ENCODE measurements at regions not wholly inside any gene's neighbourhood (a gene's known extent, or its start where the extent isn't known, plus 50 kb on each side); places are given as distances from the start of the nearest gene placed in this dataset.
A peak's percentile ranks its signal among the peaks of the same experiment; 100 is the strongest.
"Not testable (repeated sequence)": the region's sequence is repeated elsewhere in the genome, so short reads cannot be mapped to it uniquely, and the experiment has no call there.

DNA sequence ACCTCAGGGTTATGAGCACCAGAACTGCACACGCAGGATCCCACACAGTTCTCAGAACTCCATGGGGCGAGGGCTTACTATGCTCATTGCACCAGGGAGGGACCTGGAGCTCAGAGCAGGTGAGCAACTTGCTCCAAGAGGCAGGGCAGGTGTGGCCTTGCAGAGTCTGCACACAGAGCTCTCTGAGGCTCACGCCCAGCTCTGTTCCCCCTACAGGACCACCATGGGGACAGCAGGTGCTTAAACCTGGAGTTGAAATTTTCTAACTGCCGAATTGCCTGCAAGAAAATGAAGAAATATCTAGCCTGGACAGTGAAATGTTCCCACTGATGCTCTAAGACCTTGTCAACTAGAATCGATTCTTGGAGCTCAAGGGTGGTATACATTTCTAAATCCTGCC, 49.9 kb upstream of the MSMB start:
- not testable (repeated sequence) for DNase-seq (ENCODE audit: low spot score)

DNA sequence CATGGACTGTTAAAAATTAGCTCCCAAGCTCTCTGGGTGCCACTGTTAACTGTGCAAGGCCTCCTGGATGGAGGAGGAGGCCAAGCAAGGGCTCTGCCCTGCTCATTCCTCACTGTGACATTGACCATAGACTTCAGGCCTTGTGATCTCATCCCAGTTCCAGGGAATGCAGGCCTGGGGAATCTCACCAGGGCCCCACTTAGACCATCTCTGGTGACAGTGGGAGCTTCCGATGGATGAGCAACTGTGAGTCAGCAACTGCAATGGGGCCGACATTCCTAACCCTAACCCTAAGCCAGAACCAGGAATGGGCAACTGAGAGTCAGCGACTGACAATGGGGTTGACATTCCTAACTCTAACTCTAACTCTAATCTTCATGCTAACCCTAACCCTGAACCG, 50.4 kb upstream of the MSMB start:
- no peak for DNase-seq (ENCODE audit: low spot score)

DNA sequence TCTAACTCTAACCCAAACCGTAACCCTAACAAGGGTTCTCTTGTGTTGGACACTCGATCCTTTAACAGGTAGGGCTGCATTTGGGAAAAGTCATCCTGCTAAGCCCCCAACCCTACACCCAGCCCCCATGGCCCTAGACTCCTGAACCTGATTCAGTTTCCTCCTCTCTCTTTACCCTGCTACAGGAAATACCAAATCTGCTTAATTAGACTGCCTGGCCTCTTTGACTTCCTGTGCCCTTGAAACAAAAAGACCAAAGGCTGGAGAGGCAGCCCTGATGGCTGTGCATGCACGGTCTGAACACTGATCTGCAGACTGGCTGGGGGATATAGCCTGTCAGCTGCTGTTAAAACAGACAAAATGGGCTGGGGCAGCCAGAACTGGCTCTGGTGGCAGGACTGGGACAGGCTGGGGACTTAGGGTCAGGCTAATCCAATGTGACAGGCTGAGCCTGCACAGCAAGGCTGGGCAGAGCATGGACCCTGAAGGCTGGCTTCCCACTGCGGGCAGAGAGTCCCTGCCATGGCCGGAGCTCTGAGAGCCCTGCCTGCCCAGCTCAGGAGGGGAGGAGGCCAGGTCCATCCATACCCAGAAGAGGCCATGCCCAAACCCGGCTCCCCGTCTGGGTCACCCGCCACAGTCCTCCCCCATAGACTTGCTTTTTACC, 51.0 kb upstream of the MSMB start:
- DNase-seq (ENCODE audit: low spot score): no peak

DNA sequence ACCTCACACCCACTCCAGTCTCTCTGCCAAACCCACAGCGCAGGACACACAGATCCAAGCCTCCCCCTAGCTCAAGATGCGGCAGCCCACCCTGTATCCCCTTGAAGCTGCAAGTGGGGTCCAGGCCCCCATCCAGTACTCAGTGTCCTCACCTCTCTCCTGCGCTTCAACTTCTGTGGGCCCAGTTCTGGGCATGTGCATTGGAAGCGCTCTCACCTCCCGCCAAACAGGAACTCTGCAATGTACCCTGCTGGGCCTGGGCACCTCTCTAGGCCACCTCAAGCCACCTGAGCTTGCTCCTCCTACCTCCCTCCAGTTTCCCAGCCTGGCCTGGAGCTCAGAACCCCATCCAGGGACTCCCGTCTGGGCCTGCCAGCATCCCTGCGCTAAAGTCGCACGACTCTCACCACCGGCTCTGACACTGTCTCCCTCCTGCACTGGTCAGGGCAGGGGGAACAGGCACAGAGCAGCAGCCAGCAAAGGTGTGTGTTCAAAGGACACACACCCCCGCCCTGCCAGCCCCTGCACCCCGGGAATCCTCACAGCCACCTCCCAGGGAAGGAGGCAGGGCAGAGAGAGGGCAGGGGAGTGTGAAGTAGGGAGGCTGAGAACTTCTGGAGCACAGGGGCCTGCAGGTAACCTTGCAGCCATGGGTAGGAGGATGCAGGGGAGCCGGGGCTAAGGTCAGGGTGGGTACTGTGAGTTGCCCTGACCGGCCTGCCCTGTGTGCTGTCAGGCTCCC, 51.7 kb upstream of the MSMB start:
- DNase-seq (ENCODE audit: low spot score): no peak

DNA sequence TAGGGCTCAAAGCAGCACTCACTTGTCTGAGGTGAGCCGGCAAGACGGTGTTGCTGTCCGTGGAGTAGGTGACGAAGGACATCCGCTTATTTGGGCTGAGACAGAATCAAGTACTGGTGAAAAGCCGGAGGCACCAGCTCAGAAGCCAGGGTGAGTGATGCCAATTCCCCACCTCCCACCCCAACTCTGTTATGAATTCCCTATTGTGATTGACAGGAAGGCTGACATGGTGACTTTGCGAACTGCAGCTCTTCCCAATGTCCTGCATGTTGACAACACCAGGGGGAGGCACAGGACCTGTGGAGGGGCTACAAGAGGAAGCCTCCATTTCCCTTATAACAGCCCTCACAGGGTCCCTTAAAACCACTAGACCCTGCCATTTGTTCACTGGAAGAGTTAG, 52.3 kb upstream of the MSMB start:
- no peak for DNase-seq (ENCODE audit: low spot score)

DNA sequence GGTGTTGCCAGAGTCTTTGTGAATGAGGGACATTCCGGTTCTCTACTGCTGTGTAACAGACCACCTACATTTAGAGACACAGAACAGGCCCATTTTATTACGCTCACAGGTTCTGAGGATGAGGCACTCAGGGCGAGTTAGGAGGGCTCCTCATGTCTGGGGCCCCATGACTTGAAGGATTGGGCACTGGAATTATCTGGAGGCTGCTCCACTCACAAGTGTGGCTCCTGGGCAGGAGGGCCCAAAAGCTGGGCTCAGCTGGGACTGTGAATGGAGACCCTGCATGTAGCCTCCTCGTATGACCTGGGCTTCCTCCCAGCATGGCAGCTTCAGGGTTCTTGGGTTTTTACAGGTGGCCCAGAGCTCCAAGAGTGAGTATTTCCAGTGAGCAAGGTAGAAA, 52.9 kb upstream of the MSMB start:
- DNase-seq (ENCODE audit: low spot score): not testable (repeated sequence)

DNA sequence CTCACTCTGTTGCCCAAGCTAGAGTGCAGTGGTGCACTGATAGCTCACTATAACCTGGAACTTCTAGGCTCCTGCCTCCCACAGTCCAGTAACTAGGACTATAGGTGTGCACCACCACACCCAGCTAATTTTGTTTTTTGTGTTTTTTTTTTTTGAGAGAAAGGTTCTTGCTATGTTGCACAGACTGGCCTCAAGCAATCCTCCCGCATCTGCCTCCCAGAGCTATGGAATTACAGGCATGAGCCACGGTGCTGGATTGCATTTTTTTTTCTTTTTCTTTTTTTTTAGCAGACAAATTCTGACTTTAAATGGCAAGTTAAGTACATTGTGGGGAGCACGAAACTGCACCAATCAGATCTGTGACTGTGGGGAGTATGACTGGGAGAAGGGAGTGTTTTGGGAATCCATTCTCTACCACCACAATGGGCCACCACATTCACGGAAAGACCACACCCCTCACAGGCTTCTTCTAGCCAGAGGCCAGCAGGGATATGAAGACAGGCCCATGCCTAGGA, 58.1 kb upstream of the MSMB start:
- no peak for DNase-seq (ENCODE audit: low spot score)

DNA sequence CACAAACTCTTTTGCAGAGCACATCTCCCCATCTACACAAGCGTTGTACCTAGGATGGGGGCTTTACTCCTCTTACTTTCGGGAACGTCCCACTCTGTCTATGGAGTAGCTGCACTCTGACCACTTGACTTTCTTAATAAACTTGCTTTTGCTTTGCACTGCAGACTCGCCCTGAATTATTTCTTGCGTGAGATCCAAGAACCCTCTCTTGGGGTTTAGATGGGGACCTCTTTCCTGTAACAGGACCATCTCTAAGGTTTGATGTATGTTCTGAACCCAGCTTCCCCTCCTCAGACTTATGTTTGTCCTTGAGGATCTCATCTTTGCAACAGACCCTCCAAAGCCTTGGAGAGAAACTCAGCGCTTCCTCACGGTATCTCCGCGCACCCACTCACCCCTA, 59.3 kb upstream of the MSMB start:
- DNase-seq (ENCODE audit: low spot score): not testable (repeated sequence)

DNA sequence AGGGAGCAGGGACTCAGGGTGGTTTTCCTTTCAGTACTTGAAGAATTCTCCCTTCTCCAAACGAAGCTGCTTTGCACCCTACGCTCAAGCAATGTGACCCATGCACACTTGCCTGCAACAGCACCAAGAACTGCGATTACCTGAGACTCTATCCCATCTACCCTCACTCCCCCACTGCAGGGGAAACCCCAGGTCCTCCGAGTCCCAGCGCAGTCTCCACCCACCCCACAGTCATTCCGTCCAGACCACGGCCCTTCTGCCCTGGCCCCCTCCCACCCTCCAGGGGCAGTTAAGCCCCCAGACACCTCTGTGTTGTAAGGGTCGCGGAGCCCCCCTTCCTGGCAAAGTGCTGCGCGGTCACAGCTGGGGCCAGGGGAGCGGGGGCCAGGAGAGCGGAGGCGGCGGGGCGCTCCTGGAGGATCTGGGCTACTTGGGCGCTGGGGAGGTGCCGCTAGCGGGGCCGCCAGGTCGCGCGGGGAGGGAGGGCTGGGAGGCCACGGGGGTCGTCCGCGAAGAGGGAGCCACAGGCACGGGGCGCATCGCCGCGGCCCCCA, 59.9 kb upstream of the MSMB start:
- not testable (repeated sequence) for DNase-seq (ENCODE audit: low spot score)

DNA sequence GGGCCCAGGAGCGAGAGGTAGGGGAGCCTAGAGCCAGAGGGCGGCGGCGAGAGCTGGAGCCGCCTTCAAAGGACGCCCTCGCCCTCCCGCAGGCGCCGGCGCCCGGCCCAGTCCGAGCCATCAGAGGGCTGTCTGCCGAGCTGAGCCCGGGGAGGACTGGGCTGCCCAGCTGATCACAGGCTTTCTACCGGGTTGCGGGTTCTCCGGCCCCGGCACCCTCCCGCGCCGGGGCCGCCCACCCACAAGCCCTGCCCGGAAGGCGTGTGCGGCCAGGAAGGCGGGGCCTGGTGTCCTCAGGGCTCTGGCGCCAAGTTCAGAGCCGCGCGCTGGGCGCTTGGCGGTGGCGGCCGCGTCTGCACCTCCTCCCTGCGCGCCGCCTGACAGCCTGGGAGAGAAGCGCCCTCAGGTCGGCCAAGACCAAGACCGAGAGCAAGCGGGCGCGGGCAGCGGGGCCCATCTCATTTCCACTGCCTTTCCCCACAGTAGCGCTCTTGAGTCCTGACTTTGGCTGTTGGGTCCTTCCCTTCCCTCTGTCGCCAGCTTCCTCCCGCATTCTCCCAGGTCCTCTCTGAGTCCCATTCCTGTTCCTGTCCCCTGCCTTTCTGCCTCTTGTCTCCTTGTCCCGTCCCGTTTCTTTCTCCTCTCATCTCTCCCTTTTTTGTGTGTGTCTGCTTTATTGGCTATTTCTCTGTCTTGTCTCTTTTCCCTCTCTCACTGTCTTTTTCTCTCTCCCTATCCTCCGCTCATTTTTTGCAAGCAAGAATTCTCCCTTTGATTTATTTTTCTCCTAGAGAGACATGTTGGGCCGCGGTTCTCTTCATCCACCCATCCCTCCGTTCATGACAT, 60.6 kb upstream of the MSMB start:
- DNase-seq (ENCODE audit: low spot score): peak; percentile 54

DNA sequence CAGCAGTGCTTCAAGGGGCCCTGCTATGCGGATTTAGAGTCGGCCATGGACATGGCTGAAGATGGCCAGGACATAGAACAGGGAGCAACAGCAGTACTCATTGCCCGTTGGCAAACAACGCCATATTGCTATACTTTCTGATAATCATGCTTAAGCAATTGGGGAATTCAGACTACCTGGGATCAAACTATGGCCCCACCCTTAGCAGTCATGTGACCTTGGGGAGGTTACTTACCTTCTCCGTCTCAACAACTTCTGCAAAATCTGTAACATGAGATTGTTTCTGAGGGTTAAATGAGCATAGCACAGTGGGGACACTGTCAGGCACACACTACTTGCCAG, 62.1 kb upstream of the MSMB start:
- DNase-seq (ENCODE audit: low spot score): not testable (repeated sequence)

DNA sequence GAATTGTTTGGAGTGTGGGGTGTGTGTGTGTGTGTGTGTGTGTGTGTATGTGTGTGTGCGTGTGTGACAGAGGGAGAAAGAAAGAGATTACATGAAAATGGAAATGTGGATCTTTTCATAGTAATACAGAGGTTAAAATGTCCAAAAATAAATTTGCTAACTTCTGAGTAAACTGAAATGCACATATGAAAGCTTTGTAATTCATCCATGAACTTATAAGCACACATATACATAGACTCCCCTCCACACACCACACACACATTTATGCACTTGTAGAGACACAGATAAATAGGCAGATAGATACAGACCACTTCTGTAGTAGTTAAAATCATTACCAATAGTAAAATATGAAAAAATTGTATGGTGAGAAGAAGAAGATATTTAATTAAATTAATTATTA, 108.2 kb upstream of the MSMB start:
- not testable (repeated sequence) for DNase-seq (ENCODE audit: low spot score)

DNA sequence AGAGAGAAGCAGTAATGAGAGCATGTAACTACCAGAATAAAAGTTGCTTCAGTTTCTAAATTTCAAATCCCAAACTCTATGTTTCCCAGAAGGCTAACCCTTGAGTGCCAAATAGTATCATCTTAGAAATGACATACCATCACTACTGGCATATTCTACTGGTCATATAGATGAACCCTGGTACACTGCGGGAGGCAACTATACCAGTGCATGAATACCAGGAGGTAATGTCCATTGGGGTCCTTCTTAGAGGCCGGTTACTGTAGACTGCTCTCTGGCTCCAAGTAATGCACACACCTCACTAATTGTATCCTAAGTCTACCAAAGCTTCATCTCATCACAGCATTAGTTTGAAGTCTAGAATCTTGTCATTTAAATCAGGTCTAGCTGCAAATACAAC, 108.6 kb upstream of the MSMB start:
- not testable (repeated sequence) for DNase-seq (ENCODE audit: low spot score)

DNA sequence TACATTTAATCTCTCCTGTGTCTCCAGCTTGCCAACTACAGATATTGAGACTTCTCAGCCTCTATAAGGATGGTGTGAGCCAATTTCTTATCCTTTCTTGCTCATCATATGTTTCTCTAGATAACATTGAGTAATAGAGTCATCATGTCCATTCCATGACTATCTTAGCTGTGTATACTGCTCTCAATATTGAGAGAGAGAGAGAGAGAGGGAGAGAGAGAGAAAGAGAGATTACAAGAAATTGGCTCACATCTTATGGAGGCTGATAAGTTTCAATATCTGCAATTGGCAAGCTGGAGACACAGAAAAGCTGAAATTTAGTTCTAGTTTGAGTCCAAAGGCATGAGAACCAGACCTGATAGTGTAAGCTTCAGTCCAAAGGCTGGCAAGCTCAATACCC, 110.8 kb upstream of the MSMB start:
- not testable (repeated sequence) for DNase-seq (ENCODE audit: low spot score)

DNA sequence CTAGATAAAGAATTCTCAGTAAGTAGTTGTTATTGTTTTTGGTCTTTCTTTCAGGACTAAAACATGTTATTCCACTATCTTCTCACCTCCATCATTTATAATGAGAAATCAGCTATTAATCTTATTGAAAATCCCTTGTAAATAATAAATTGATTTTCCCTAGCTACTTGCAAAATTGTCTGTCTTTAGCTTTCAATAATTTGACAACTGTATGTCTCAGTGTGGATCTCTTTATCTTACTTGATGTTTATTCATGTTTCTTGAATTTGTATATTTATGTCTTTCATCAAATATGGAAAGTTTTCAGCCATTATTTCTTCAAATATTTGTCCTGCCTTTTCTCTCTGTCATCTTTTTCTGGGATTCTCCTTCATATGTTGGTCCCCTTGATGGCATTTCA, 117.1 kb upstream of the ANTXRL start:
- DNase-seq (ENCODE audit: low spot score): no peak

DNA sequence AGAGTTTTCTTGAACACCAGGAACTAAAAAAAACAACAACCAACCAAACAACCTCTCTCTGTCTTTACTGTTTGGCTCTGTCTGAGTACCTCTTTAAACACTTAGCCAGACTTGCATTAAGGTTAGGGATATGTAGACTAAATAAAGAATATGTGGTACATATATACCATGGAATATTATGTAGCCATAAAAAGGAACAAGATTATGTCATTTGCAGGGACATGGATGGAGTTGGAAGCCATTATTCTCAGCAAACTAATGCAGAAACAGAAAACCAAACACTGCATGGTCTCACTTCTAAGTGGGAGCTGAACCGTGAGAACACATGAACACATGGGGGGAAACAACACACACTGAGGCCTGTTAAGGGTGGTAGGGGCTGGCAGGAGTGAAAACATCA, 116.0 kb upstream of the ANTXRL start:
- DNase-seq (ENCODE audit: low spot score): no peak

DNA sequence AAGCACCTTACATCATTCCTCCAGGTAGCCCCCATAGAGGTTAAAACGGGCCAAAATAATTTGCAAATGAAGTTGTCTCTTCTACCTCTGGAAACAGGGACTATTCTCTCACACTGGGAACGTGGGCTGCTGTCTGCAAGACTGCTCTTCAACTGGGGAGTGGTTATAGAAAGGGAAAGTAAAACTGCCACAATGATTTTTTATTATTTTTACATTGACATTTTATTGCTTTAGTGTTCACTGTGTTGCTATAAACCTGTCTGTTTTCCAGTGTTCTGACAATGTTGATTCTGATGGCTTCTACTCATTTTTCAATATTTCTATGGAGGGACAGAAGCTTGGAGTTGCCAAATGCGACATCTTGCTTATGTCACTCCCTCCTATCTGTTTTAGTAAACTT, 115.1 kb upstream of the ANTXRL start:
- no peak for DNase-seq (ENCODE audit: low spot score)

DNA sequence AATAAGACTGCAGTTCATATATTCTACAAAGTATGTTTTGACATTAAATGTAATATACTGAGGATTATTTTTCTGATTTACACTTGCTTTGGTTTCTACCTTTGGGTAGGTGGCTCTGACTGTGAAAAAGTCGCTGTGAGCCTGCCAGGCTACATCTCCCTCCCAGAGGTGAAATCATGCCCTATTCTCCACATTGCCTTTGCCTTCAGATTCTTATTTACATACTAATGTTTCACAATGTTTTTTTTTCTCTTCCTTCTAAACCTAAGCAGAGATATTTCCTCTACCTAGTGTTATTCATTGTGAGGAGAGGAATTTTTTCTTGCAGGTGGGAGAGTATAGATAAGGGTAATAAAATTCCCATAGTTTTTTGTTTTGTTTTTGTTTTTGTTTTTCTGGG, 111.5 kb upstream of the ANTXRL start:
- no peak for DNase-seq (ENCODE audit: low spot score)

DNA sequence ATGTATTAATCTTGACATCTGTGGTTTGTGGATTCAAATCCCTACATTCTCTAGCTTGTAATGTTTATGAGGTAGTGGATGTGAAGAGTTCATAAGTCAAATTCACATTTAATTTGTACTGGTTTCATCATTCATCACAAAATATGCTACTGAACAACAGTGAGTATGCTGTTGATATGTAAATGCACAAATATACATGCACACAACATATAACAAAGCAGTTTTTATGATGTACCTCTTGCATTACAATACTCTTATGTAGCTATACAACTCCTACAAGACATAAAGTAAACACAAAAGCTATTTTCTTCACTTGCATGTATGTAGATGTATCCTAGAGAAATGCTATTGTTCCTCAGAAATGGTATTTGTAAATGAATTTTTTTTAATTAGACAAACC, 111.0 kb upstream of the ANTXRL start:
- no peak for DNase-seq (ENCODE audit: low spot score)

DNA sequence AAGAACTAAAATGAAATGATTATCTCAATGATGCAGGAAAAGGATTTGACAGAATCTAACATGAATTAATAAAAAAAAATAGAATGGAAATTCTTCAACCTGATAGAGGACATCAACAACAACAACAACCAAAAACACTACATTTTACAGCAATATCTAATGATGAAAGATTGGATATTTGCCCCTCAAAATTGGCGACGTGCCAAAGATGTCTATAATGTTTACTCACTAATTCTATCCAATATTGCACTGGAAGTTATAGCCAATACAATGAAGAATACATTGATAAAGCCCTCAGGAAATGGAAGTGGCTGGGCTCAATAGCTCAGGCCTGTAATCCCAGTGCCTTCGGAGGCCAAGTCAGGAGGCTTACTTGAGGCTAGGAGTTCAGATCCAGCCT, 99.4 kb upstream of the ANTXRL start:
- DNase-seq (ENCODE audit: low spot score): not testable (repeated sequence)

DNA sequence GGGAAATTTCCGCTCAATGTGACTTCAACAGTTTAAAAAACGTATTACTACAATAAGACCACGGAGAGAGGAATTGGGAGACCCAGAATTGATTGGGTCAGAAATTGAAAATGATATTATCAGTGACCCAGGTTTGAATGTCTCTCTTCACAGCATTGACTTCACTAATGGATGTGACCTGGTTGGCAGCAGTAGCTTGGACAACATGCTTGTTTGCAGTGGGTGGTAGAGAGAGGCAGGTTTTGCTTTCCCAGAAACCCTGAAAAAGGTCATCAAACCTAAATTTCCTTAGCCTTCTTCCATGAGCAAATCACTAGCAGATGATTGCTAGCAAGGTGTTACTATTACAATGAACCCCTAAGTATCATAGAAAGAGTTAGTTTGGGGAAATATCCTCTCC, 89.7 kb upstream of the ANTXRL start:
- DNase-seq (ENCODE audit: low spot score): no peak

DNA sequence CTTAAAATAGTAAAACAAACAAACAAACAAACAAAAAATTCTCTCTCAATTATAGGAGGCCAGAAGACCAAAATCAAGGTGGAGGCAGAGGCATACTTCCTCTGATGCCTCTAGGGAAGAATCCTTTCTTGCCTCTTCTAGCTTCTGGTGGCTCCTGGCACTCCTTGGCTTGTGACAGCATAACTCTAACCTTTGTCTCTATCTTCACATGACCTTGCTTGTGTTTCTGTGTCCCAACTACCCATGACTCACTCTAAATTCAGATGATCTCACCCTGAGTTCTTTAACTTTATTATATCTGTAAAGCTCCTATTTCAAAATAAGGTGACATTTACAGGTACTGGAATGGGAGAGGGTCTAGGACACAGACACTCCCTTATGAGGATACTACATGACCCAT, 88.3 kb upstream of the ANTXRL start:
- DNase-seq (ENCODE audit: low spot score): peak; percentile 10

All from A172 (cell line).